SW 1271 (cell line): ENCODE measurements at regions not wholly inside any gene's neighbourhood (a gene's known extent, or its start where the extent isn't known, plus 50 kb on each side); places are given as distances from the start of the nearest gene placed in this dataset.
"Not testable (repeated sequence)": the region's sequence is repeated elsewhere in the genome, so short reads cannot be mapped to it uniquely, and the experiment has no call there.

Experiments
- DNase-seq, 2 experiments: peaks; one replicate each; lab custom pipeline; 2025; lab: John Stamatoyannopoulos, UW

DNA sequence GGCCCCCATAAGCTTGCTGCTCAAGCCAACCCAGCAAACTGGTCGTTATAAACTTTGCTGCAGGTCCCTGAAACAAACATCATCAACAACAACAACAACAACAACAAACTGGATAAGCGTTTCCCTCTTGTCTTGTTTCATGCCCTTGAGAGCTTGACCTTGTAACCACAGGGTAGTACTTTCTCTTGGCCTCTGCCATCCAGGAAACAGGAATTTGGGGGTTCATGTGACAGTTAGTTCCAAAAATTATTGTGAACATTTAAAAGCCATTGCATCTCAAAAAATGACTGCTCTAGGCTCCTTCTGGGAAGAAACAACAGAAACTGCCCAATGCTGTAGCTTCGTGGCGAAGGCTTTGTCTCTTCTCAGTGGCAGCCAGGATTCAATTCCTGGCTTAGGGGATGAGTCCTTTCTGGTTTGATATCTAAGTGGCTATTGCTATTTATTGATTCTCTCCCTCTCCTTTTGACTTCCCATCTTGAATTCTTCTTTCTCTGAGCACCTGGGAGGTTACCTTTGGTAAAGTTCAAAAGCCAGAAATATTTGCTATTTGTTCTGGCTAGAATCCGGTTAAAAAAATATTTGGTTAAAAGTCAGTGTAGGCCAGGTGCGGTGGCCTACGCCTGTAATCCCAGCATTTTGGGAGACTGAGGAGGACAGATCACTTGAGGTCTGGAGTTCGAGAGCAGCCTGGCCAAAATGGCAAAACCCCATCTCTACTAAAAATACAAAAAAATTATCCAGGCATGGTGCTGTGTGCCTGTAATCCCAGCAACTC lies 52.0 kb upstream of the CPM start:
- no peak for DNase-seq

DNA sequence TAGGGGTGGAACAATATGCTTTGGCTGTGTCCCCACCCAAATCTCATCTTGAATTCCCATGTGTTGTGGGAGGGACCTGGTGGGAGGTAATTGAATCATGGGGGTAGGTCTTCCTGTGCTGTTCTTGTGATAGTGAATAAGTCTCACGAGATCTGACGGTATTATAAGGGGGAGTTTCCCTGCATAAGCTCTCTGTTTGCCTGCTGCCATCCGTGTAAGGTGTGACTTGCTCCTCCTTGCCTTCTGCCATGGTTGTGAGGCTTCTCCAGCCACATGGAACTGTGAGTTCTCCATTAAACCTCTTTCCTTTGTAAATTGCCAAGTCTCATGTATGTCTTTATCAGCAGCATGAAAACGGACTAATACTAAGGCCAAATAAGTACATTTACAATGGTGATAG lies 64.6 kb upstream of the CPM start:
- not testable (repeated sequence) for DNase-seq

DNA sequence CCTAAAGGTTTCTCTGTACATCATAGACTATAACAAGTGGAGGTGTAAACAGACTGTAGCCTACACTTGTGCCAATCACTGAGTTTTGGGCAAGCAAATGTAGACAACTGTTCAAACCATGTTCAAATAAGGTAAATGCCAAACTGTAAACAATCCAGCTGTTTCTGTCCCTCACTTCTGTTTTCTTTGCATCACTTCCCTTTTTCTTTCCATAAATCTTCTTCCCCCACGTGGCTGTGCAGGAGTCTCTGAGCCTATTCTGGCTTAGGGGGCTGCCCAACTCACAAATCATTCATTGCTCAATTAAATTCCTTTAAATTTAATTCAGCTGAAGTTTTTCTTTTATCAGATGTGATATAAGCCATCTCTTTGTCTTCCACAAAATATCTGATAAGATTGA lies 65.1 kb upstream of the CPM start:
- no peak for DNase-seq

DNA sequence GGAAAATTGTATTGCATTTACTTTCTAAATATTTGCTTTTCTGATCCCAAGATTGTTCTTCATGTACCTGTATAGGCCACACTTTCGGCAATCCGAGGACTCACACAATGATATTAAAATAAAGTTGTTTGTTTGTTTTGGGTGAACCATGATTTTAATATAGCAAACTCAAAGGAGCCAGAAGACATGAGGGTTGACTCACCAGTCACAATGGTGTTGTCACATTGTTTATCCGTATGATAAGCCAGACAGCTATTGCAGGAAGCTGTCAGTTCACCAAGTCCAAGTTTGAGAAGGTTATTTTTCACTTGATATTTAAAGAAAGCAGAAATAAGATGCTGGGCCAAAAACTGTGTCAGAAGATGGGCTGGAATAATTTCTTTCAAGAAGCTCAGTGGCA lies 67.1 kb upstream of the CPM start:
- DNase-seq = no peak

DNA sequence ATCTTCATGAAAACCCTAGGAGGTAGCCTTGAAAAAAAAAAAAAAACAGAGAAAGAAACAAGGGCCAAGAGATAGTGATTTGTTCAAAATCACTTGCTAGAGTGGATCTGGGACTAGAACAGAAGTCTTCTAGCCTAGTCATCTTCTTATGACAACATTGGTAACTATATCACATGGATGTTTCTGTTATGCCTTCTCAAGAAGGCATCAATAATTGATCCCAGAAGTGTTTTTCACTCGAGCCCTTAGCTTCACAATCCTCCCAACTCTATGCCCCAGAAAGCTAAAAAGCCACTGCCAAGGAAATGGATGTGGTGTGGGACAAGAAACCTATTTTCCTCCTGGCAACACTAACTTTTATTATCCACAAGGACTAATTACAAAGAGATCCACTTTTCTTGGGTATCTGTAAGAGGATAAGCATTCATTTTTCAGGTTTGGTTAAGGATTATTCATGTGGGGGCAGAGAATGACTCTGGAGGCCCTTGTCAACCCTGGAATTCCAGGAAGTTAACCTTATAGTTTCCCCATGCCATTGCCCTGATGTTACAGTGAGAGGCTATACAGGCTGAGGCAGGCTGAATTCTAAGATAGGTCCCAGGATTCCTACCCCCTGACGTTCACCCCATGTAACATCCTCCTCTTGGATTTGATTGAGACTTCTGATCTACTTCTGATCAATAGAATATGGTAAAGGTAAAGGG lies 67.7 kb upstream of the CPM start:
- DNase-seq = no peak

DNA sequence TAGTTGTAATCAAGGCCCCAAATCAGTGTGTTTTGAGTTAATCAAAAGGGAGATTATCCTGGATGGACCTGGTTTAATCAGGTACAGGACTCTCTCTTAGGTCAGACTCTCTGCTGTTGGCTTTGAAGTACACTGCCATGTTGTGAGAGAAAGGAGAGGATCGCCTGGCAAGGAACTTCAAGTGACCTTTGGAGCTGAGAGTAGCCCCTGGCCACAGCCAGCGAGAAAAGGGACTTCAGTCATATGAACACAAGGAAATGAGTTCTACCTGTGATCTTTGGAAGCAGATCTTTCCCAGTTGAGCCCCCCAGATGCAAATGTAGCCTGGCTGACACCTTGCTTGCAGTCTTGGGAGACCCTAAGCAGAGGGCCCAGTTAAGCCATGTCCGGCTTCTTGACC lies 68.3 kb upstream of the CPM start:
- DNase-seq = no peak

DNA sequence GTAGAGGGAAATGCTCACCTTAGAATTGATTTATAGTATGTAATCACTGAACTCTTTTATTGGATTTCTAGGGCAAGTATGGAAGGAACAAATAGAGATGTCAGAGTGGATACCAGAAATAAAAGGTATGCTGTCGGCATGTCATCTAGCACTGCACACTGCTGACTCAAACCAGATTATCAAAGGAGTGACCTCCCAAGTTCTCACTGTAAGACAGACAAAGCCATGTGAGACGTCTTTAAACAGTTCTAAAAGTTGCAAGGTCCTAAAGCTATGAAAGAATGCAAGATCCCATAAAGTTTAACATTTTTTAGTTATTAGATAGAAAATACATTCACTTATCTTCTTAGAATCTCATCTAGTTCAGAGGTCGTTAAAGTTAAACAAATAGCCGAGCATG lies 70.0 kb upstream of the CPM start:
- no peak for DNase-seq

DNA sequence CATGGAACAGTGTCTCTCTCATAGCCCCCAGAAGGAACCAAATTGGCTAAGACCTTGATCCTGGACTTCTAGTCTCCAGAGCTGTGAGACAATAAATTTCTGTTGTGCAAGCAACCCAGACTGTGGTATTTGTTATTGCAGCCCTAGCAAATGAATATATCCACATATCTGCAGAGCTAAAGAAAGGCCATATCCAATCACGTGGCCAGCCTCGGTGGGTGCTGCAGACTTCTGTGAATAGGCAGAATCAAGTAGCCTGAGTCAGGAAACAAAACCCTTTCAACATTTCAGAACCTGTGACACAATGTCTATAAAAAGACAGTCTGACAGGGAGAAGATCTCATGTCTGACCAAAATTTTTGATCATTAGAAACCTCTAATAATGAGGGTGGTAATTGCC lies 71.0 kb upstream of the CPM start:
- no peak for DNase-seq

DNA sequence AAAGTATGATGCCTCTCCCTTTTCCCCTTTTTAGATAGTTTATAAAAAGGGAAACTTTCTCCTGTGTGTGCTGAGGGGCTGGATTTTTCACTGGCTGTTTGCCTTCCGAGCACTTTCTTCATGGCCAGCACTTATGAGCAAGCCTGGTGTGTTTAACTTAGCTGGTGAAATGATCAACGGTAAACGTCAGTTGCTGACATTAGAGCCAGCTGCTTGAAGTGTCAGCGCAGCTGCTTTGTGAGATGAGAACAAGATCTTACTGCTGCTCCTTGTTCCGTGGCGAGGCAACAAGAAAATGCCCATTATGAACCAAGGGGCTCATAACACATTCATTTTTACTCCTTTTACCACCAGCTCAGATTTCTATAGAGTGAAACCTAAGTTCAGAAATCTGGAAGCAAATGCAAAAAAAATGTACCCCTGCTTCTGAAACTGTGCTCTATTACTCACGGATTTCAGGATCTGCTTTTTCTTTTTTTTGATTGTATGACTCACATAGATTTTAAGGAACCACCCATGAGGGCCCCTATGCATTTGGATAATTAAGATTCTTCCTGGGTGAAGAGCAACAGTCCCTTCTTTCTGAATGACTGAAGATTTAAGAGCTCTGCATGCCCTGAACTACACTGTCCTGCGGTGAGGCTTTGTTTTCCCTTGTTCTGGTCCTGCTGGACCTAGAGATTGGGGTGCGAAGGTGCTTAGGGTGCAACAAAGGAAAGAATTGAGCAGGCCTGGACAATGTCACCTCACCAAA lies 74.3 kb upstream of the CPM start:
- no peak for DNase-seq

DNA sequence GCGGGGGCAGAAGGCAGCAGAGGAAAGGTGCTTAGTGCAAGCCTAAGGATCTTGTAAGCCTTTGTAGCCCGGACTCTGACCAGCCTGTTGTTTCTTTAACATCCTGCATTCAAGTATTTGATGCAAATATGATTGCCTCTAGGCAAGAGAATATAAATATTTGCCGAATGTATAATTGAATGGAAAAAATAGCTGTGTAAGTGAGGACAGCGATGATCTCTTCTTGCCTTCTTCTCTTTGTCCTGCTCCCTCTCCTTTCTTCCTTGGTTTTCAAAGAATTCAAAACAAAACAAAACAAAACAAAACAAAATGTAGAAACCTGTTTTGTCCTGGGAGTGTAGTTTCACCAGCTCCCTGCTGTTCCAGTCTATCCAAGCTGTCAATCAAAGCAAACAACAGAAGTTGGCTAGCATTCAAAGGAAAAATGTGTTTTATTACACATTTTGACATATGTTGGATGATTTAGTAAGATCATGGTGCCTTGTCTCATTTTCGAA lies 74.9 kb upstream of the CPM start:
- no peak for DNase-seq

DNA sequence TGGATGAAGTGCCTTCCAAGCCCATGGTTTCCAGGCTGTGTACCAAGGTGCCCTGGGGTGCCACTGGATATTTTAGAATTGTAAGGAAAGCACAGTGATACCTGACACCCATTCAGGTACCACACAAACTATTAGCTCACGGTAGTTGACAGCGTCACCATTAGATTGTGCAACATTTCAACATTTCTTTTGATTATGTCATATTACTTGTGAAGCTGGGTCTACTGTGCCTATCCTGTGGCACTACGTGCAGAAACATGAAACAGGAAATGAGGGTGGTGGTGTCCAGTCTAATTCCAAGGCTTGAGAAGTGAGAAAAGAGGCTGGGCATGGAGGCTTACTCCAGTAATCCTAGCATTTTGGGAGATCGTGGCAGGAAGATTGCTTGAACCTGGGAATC lies 75.5 kb upstream of the CPM start:
- no peak for DNase-seq

DNA sequence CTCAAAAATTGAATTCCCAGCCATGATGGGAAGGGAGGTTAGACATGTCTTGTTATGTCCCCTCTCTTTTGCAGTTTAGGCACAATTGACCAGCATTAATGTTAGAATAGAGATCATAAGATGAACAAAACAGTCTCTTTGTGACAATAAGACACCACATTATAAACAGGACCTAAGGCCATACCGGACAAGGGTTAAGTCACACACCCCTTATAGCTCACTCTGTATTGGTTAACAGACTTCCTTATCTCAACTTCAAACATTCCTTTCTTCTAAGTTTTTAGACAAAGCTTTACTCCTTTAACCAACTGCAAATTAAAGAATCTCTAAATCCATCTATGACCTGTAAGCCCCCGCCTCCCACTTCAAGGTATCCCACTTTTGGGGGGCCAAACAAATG lies 81.1 kb upstream of the CPM start:
- no peak for DNase-seq

DNA sequence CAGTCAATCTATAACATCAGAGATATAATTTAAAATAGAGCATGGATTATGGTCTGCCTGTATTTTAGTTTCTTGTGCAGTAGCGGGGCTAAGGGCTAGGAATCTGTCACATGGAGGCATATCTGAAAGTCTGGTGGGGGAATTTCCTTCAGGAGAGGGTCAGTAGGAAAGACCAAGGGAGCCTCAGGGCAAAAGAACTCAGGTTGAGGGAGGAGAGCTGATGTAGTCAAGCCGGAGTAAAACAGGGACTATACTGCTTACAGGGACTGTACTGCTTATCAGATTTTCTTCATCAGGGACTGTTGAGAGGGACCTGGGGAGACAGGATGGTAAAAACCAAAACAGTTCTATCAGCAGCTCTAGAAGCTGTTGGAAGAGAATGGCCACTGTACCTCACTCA lies 82.0 kb upstream of the CPM start:
- DNase-seq = no peak

DNA sequence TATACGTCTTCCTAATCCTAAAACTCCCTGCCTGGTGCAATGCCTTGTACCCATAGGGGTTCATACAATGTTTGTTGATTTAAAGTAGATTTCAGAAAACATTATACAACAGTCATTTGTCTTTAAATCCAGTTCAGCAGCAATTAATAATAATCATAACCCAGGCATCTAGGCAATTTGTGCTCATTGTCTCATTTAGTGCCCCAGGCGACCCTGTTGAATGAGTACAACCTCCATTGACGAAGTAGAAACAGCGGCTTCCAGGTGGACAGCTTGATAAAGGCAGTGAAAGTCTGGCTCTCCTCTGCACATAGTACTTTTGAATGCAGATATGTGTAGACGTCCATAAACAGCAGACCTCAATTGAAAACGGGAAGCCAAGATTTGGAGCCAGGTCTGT lies 82.9 kb upstream of the CPM start:
- no peak for DNase-seq

DNA sequence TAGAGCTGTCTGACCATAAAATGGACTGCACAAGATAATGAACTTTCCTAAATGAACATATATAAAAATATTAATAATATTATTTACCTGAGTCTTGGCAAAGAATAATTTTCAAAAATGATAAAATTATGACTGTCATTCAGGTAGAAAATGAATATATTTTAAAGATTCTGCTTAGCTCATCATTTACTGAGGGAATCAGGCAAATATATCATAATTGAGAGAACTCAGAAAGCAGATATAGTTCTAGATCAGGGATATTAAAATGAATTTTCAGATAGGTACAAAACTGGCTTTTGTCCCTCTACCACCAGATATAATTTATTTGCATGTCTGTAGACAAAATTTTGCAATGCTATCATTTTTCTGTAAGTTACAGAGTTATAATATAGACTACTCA lies 86.1 kb upstream of the CPM start:
- DNase-seq = no peak

DNA sequence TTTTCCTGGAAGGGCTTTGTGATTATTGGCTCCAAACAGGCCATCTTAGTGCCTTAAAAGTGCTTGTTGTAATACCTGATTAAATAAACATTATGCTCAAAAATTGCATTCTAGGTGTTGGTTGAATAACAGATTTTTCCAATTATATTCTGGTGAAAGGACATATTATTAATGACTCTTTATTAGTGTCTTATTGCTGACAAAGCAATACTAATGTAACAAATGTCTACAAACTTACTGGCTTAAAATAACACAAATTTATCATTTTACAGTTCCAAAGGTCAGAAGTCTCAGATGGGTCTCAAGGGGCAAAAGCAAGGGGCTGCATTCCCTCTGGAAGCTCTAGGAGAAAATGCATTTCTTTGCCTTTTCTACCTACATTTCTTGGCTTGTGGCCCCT lies 86.9 kb upstream of the CPM start:
- DNase-seq = no peak

DNA sequence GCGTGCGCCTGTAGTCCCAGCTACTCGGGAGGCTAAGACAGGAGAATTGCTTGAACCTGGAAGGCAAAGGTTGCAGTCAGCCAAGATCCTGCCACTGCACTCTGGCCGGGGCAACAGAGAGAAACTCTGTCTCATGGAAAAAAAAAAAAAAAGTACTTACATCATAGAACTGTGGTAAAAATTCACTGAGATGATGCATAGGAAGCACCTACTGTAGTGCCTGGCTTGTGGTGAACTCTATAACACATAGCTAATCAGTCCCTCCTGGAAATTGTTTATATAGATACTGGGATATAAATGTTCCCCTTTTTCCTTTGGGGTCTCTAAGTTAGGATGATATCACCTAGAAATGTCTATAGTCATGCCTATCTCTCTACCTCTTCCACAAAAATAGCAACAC lies 89.7 kb upstream of the CPM start:
- no peak for DNase-seq

DNA sequence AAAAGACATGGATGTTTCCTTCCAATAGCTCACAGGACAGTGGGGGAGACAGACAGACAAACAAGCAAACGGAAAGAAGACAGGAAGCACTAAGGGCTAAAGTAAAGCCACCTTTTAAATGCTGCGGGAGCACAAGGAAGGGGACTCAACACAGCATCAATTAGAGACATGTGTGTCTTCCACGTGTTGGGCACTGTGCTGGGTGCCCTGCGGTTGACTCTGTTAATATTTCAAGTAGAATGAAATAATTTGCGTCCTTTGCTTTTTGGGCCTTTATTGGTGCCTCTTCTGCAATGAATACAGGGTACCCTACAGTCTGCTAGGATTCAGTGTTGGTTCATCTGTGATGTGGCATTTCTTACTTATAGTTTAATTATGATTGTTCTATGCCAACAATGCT lies 90.9 kb upstream of the CPM start:
- DNase-seq = no peak

DNA sequence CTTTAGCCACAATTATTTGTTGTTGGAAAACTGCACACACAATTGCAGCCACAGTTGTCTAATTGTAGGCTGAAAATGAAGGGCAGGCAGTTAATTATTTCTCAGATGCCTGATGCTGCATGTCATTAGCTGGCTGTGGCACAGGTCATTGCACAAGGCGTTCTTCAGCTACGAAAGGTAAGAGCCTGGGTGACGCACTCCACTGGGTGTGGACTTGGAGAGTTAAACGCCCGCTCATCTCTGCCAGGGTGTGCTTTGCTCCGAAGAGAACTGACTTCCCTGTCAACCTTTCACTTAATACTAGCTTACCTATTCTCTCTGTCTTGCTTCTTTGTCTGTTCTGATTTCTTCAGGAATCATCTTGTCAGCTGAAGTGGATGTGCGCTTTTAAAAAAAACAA lies 91.4 kb upstream of the CPM start:
- DNase-seq = no peak

DNA sequence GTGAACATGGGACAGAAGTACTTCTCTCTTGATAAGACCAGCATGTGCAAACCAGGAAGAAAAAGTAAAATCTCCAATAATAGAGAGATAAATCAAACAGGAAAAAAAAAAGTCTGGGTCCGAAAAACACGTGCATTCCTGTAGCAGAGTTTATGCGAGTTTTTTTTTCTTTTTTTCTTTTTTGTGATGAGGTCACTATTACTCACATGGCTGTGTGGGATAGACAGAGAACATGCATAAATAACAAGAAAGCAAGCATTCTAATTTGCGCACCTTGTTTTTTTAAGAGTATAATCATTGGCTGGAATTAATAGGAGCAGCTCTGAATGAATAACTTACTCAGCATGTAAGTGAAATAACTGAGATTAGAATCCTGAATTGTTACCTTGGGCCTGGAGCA lies 91.9 kb upstream of the CPM start:
- DNase-seq = no peak

DNA sequence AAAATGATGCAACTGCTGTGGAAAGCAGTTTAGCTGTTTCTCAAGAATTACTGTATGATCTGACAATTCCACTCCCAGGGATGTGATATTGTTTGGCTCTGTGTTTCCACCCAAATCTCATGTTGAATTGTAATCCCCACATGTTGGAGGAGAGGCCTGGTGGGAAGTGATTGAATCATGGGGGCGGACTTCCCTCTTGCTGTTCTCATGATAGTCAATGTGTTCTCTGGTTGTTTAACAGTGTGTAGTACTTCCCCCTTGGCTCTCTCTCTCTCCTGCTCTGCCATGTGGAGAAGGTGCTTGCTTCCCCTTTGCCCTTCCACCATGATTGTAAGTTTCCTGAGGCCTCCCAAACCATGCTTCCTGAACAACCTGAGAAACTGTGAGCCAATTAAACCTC lies 93.4 kb upstream of the CPM start:
- no peak for DNase-seq

DNA sequence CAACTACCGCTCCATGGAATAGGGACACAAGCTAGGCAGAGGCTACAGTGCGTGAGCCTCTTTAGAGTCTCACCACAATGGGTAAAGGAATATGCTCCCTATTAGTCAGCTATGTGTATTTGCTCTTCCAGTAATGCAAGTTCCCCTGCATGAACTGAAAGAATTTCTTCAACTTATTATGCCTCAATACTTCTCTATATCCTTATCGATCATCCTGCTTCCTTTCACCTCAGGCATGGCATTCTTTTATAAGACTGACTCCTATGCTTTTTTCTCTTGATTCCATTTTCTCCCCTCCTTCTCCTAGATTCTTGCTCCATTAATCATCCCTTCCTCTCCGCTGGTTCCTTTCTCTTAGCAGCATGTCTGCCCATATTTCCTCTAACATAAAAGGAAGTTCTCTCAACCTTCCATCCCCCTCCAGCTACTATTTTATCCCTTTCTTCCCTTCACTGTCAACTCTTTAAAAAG lies 94.5 kb upstream of the CPM start:
- peak in 1 of 2 experiments; percentile 21 for DNase-seq
